Smooth muscle cell (in vitro differentiated cells): ENCODE measurements at regions not wholly inside any gene's neighbourhood (a gene's known extent, or its start where the extent isn't known, plus 50 kb on each side); places are given as distances from the start of the nearest gene placed in this dataset.

ENCODE experiments used
- DNase-seq: peaks from one replicate; lab custom pipeline; 2025; ENCODE audit not compliant: unreplicated experiment; lab: John Stamatoyannopoulos, UW
- H2AFZ ChIP-seq: fragments of 200-600 bp; sonication (generic); 2 replicates; pipeline ENCODE4 v1.6.0; 2016; ENCODE audit warnings: antibody characterized with exemption, low read depth, mild to moderate bottlenecking
- H3F3A ChIP-seq: fragments of 200-600 bp; sonication (generic); 2 replicates; pipeline ENCODE4 v1.6.0; 2017; ENCODE audit warnings: antibody characterized with exemption, low read depth
- H3K27ac ChIP-seq: fragments of 200-600 bp; sonication (generic); 2 replicates; pipeline ENCODE4 v1.5.1; 2016; ENCODE audit warnings: low read depth, mild to moderate bottlenecking
- H3K27me3 ChIP-seq: fragments of 200-600 bp; sonication (generic); 2 replicates; pipeline ENCODE4 v1.6.1; 2016; ENCODE audit warnings: low read depth, mild to moderate bottlenecking
- H3K36me3 ChIP-seq: fragments of 200-600 bp; sonication (generic); 2 replicates; pipeline ENCODE4 v1.5.1; 2016; ENCODE audit warnings: low read depth
- H3K4me1 ChIP-seq: fragments of 200-600 bp; sonication (generic); 2 replicates; pipeline ENCODE4 v1.5.1; 2016; ENCODE audit warnings: low read depth
- H3K4me2 ChIP-seq: fragments of 200-600 bp; sonication (generic); 2 replicates; pipeline ENCODE4 v1.6.0; 2016; ENCODE audit warnings: mild to moderate bottlenecking
- H3K4me3 ChIP-seq: fragments of 200-600 bp; sonication (generic); 2 replicates; pipeline ENCODE4 v1.5.1; 2016; ENCODE audit warnings: mild to moderate bottlenecking
- H3K79me2 ChIP-seq: fragments of 200-600 bp; sonication (generic); 2 replicates; pipeline ENCODE4 v1.6.0; 2016; ENCODE audit warnings: low read depth, mild to moderate bottlenecking
- H3K9ac ChIP-seq: fragments of 200-600 bp; sonication (generic); 2 replicates; pipeline ENCODE4 v1.6.0; 2016; ENCODE audit warnings: low read depth
- H3K9me3 ChIP-seq: fragments of 200-600 bp; sonication (generic); replicated peaks from 2 replicates; pipeline ENCODE4 v1.5.1; 2016; ENCODE audit warnings: low read depth
- H4K20me1 ChIP-seq: fragments of 200-600 bp; sonication (generic); 2 replicates; pipeline ENCODE4 v1.6.0; 2016; ENCODE audit warnings: low read depth
- CTCF ChIP-seq: fragments of 200-600 bp; sonication (generic); IDR thresholded peaks from 2 replicates; pipeline ENCODE4 v1.5.1; 2017; ENCODE audit warnings: borderline replicate concordance, mild to moderate bottlenecking, antibody characterized with exemption; ENCODE audit not compliant: insufficient read depth, poor library complexity, severe bottlenecking
- WGBS: methylation state at CpG from one replicate; pipeline ENCODE4 v1.1.7; 2016; ENCODE audit warnings: low lambda C conversion rate; 5-methylcytosine and 5-hydroxymethylcytosine counted together

DNA sequence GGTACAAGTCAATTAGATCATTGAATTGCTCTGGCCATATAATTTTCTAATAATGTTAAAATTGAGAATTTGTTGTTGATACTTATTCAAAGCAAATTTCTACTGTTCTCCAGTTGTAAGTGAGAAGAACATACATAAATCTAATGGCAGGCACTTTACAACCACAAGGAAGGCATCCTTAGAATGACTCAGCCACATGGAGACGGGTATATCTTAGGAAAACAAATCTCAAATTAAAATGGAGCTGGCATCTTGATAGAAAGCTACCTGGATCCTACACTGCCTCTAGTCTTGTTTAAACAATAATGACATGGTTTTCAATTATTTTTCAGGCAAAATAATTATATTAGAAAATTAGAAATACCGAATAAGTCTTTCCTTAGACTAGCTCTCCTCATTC is 1183.7 kb upstream of the SORCS1 start:
- DNase-seq = no peak
- Histone ChIP-seq H3K4me1 (no peaks in the 10 kb centered on the region), H3K4me3 (no peak overlapping the region), H3K4me2 (no peak overlapping the region), H2AFZ (no peak overlapping the region), H4K20me1 (no peaks in the 10 kb centered on the region), H3K9ac (no peak overlapping the region), H3K27me3 (no peaks in the 10 kb centered on the region), H3K79me2 (no peaks in the 10 kb centered on the region), H3K9me3 (no peaks in the 10 kb centered on the region), H3F3A (no peaks in the 10 kb centered on the region), H3K27ac (no peak overlapping the region), H3K36me3 (no peaks in the 10 kb centered on the region)
- no peak for TF ChIP-seq CTCF
- WGBS = 75% methylated on average over 2 of the region's 2 CpGs

DNA sequence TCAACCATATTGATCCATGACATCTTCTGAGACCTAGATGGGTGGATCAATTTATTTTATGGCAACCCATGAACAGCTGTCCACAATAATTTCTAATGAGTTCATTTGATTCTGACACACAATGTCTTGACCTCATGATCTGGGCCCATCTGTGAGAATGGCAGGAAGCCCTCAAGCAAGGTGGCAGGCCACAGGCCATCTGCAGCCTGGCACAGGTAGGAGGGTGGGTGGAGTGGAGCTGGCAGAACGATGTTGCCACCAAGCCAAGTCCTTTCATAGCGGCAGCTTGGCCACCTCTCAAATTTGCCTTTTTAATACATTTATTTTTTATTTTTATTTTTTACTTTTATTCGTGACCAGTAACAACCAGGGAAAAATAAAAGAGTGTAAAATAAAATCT is 1181.6 kb upstream of the SORCS1 start:
- no peak for TF ChIP-seq CTCF
- no peak for DNase-seq
- 90% methylated on average over 3 of the region's 3 CpGs for WGBS
- H3K9me3 ChIP-seq = no peaks in the 10 kb centered on the region
- no peak overlapping the region for H3K4me3 ChIP-seq
- H3K9ac ChIP-seq = no peak overlapping the region
- no peaks in the 10 kb centered on the region for H3F3A ChIP-seq
- no peaks in the 10 kb centered on the region for H3K27me3 ChIP-seq
- H3K79me2 ChIP-seq = no peaks in the 10 kb centered on the region
- no peak overlapping the region for H3K4me2 ChIP-seq
- no peak overlapping the region for H2AFZ ChIP-seq
- no peaks in the 10 kb centered on the region for H4K20me1 ChIP-seq
- no peaks in the 10 kb centered on the region for H3K4me1 ChIP-seq
- no peak overlapping the region for H3K27ac ChIP-seq
- no peaks in the 10 kb centered on the region for H3K36me3 ChIP-seq

DNA sequence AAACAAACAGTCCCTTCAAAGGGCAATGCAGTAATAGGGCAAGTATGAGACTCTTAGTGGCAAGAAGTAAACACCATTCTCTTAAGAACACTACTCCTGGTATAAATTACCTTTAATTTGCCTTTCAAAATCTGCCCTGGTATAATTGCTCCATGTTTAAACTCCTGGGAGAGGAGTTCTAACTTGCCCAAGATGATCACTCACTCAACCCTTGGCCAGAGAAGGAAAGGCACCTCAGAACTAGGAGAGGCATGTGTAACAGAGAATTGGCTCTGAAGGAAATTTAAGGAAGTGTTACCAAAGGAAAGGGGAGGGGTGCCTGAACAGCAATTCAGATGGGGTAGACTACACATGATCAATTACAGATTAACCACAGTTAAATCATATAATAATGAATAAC is 1173.6 kb upstream of the SORCS1 start:
- H3K9me3 ChIP-seq = no peaks in the 10 kb centered on the region
- no peaks in the 10 kb centered on the region for H3K27me3 ChIP-seq
- H3K9ac ChIP-seq = no peak overlapping the region
- peak overlapping the region; percentile 44 for H3K27ac ChIP-seq
- no peaks in the 10 kb centered on the region for H3K79me2 ChIP-seq
- H4K20me1 ChIP-seq = no peaks in the 10 kb centered on the region
- no peak overlapping the region for H2AFZ ChIP-seq
- DNase-seq = no peak
- H3K36me3 ChIP-seq = no peaks in the 10 kb centered on the region
- TF ChIP-seq CTCF = no peak
- peak overlapping the region; percentile 0 for H3K4me2 ChIP-seq
- no peaks in the 10 kb centered on the region for H3K4me1 ChIP-seq
- no peaks in the 10 kb centered on the region for H3F3A ChIP-seq
- no peak overlapping the region for H3K4me3 ChIP-seq

GRCh38 chr10:108336836-108337235 is 1172.3 kb upstream of the SORCS1 start:
- H2AFZ ChIP-seq = no peak overlapping the region
- H3K9me3 ChIP-seq = no peaks in the 10 kb centered on the region
- DNase-seq = no peak
- no peak for TF ChIP-seq CTCF
- H3K27me3 ChIP-seq = no peaks in the 10 kb centered on the region
- H3K4me2 ChIP-seq = no peak overlapping the region
- H3K27ac ChIP-seq = no peak overlapping the region
- no peak overlapping the region for H3K4me3 ChIP-seq
- no peaks in the 10 kb centered on the region for H3F3A ChIP-seq
- no peaks in the 10 kb centered on the region for H3K4me1 ChIP-seq
- no peaks in the 10 kb centered on the region for H4K20me1 ChIP-seq
- H3K36me3 ChIP-seq = no peaks in the 10 kb centered on the region
- H3K9ac ChIP-seq = no peak overlapping the region
- H3K79me2 ChIP-seq = no peaks in the 10 kb centered on the region
